Muscle of leg (tissue), 3 donors: ENCODE measurements at regions not wholly inside any gene's neighbourhood (a gene's known extent, or its start where the extent isn't known, plus 50 kb on each side); places are given as distances from the start of the nearest gene placed in this dataset.

Source experiments
- DNase-seq: peaks from one replicate; pipeline ENCODE4 v3.0.0; 2013
- H3K27ac ChIP-seq: one replicate; pipeline ENCODE4 v1.5.1; 2013; ENCODE audit warnings: mild to moderate bottlenecking, low read length, control low read depth
- H3K27me3 ChIP-seq: one replicate; pipeline ENCODE4 v1.6.1; 2013; ENCODE audit warnings: low read length; ENCODE audit not compliant: control insufficient read depth, insufficient read depth
- H3K36me3 ChIP-seq: one replicate; pipeline ENCODE4 v1.6.1; 2013; ENCODE audit warnings: low read length; ENCODE audit not compliant: control insufficient read depth, insufficient read depth
- H3K4me1 ChIP-seq: one replicate; pipeline ENCODE4 v1.6.1; 2013; ENCODE audit warnings: low read length; ENCODE audit not compliant: control insufficient read depth, insufficient read depth
- H3K4me3 ChIP-seq: one replicate; pipeline ENCODE4 v1.5.1; 2013; ENCODE audit warnings: low read length, control low read depth
- H3K9me3 ChIP-seq: replicated peaks from 2 replicates; pipeline ENCODE4 v1.6.1; 2013; ENCODE audit warnings: low read depth, low read length; ENCODE audit not compliant: control insufficient read depth
- WGBS: methylation state at CpG from one replicate; pipeline ENCODE4 v1.1.5; 2013; ENCODE audit warnings: missing lambda C conversion rate; ENCODE audit not compliant: insufficient coverage; 5-methylcytosine and 5-hydroxymethylcytosine counted together

GRCh38 chr18:41665210-41665609 lies 289.8 kb upstream of the PIK3C3 start:
- Histone ChIP-seq H3K27ac (no peak overlapping the region), H3K4me1 (no peaks in the 10 kb centered on the region), H3K4me3 (no peak overlapping the region), H3K27me3 (no peaks in the 10 kb centered on the region), H3K36me3 (no peaks in the 10 kb centered on the region), H3K9me3 (no peaks in the 10 kb centered on the region)
- DNase-seq: no peak
- no CpG with 5 or more reads among the region's 5 CpGs for WGBS

DNA sequence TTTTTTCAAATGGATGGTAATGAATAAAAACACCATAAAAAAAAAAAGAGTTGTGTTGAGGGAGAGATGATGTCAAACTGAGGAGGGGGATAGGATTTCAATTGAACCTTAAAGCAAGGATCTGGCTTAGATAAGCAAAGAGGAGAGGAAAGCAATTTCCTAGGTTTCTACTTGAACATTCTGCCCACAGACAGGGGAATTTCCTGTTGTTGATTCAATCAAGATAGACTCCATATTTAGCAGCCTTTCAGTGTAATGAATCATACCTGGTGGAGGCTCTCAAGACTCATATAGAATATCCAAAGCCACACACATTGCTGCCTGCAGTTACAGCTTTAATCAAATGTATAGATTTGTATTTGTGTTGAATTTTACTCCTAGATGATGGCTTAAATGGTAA lies 294.4 kb upstream of the PIK3C3 start:
- H3K27ac ChIP-seq: no peak overlapping the region
- no peaks in the 10 kb centered on the region for H3K4me1 ChIP-seq
- no peaks in the 10 kb centered on the region for H3K36me3 ChIP-seq
- DNase-seq: no peak
- no peaks in the 10 kb centered on the region for H3K9me3 ChIP-seq
- H3K27me3 ChIP-seq: no peaks in the 10 kb centered on the region
- no peak overlapping the region for H3K4me3 ChIP-seq

GRCh38 chr18:41659438-41660130 lies 295.4 kb upstream of the PIK3C3 start:
- Histone ChIP-seq H3K9me3 (no peaks in the 10 kb centered on the region), H3K36me3 (no peaks in the 10 kb centered on the region), H3K27me3 (no peaks in the 10 kb centered on the region), H3K27ac (no peak overlapping the region), H3K4me3 (no peak overlapping the region), H3K4me1 (no peaks in the 10 kb centered on the region)
- no peak for DNase-seq
- no CpG with 5 or more reads among the region's 3 CpGs for WGBS

DNA sequence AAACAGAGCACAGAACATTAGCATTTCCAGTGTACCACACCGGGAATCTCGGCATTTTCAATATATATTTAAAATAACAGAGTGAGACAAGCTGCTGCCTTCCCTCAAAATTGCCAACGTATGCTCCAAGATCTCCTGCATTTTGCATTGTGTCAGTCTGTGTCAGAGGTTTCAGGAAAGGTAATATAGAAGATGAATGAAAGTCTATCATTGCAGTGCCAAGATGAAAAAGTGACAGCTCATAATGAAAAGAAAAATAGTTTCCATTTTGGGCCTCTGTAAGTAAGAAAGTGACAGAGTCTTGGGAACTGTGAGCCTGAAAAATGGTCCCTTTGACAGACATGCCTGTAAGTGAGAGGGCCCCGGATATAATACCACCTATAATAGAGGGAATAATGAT lies 297.8 kb upstream of the PIK3C3 start:
- no peak for DNase-seq
- Histone ChIP-seq H3K9me3 (no peaks in the 10 kb centered on the region), H3K36me3 (no peaks in the 10 kb centered on the region), H3K4me1 (no peaks in the 10 kb centered on the region), H3K4me3 (no peak overlapping the region), H3K27me3 (no peaks in the 10 kb centered on the region), H3K27ac (no peak overlapping the region)
- 72% methylated on average over 2 of the region's 4 CpGs for WGBS

- H3K36me3 ChIP-seq: no peaks in the 10 kb centered on the region
Observed at GRCh38 chr18:41655074-41655473, 300.0 kb upstream of the PIK3C3 start.

GRCh38 chr18:41647914-41648313 lies 307.1 kb upstream of the PIK3C3 start:
- Histone ChIP-seq H3K9me3 (no peaks in the 10 kb centered on the region), H3K4me1 (no peaks in the 10 kb centered on the region), H3K36me3 (no peaks in the 10 kb centered on the region), H3K27me3 (no peaks in the 10 kb centered on the region), H3K4me3 (no peak overlapping the region), H3K27ac (no peak overlapping the region)
- DNase-seq: no peak
- 40% methylated on average over 1 of the region's 2 CpGs for WGBS

More at GRCh38 chr18:41655074-41655473, 300.0 kb upstream of the PIK3C3 start:
- no peaks in the 10 kb centered on the region for H3K27me3 ChIP-seq
- no peaks in the 10 kb centered on the region for H3K9me3 ChIP-seq
- no peak overlapping the region for H3K27ac ChIP-seq
- DNase-seq: peak; percentile 8
- WGBS: 100% methylated on average over 1 of the region's 1 CpG
- no peaks in the 10 kb centered on the region for H3K4me1 ChIP-seq
- no peak overlapping the region for H3K4me3 ChIP-seq

- 73% methylated on average over 3 of the region's 11 CpGs for WGBS
- H3K27ac ChIP-seq: no peak overlapping the region
- no peaks in the 10 kb centered on the region for H3K9me3 ChIP-seq
Observed at GRCh38 chr18:41646915-41647620, 308.0 kb upstream of the PIK3C3 start.

GRCh38 chr18:41645589-41646360 lies 309.3 kb upstream of the PIK3C3 start:
- H3K4me1 ChIP-seq: no peaks in the 10 kb centered on the region
- DNase-seq: peak; percentile 3
- WGBS: no CpG with 5 or more reads among the region's 1 CpG
- no peak overlapping the region for H3K27ac ChIP-seq
- H3K27me3 ChIP-seq: no peaks in the 10 kb centered on the region
- H3K36me3 ChIP-seq: no peaks in the 10 kb centered on the region
- no peak overlapping the region for H3K4me3 ChIP-seq
- no peaks in the 10 kb centered on the region for H3K9me3 ChIP-seq

More at GRCh38 chr18:41646915-41647620, 308.0 kb upstream of the PIK3C3 start:
- H3K27me3 ChIP-seq: no peaks in the 10 kb centered on the region
- H3K36me3 ChIP-seq: no peaks in the 10 kb centered on the region
- no peak overlapping the region for H3K4me3 ChIP-seq
- no peak for DNase-seq
- no peaks in the 10 kb centered on the region for H3K4me1 ChIP-seq

DNA sequence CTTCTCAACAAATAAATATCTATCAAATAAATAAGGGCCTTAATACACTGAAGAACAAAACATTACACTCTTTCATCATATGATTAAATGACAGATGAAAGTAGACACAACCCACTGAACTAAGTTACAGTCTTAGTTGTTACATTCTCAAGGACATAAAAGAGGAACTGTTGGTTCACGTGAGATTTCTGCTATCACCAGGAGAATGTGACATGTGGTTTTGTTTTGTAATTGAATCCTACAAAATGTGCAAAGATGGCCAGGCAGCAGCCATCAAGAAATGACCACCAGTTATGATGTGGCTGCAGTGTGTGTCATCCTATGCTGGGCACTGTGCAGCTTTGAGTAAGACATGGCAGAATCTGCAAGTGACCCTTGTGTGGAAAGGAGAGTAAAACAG lies 310.6 kb upstream of the PIK3C3 start:
- Histone ChIP-seq H3K27me3 (no peaks in the 10 kb centered on the region), H3K27ac (no peak overlapping the region), H3K9me3 (no peaks in the 10 kb centered on the region), H3K4me3 (no peak overlapping the region), H3K4me1 (no peaks in the 10 kb centered on the region), H3K36me3 (no peaks in the 10 kb centered on the region)
- DNase-seq: no peak
- no CpG with 5 or more reads among the region's 1 CpG for WGBS

DNA sequence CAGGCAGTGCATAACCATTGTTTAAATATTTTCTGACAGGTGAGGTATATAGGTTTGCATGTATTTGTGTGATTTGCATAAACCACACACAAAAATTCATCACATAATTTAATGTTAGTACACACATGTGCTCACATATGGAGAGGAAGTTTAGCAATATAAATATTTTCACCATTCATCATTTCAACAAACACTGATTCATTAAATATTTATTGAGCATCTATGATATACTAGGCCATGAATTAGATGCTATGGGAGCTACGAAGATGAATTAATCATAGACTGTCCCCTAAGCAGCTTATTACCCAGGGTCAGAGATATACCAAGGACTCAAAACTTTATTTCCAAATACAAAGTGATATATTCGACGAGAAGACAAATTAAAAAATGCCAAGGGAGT lies 311.6 kb upstream of the PIK3C3 start:
- no peak for DNase-seq
- H3K27me3 ChIP-seq: no peaks in the 10 kb centered on the region
- no CpG with 5 or more reads among the region's 3 CpGs for WGBS
- H3K4me3 ChIP-seq: no peak overlapping the region
- no peaks in the 10 kb centered on the region for H3K9me3 ChIP-seq
- no peaks in the 10 kb centered on the region for H3K36me3 ChIP-seq
- no peaks in the 10 kb centered on the region for H3K4me1 ChIP-seq
- no peak overlapping the region for H3K27ac ChIP-seq
